HepG2 (cell line): ENCODE measurements at regions not wholly inside any gene's neighbourhood (a gene's known extent, or its start where the extent isn't known, plus 50 kb on each side); places are given as distances from the start of the nearest gene placed in this dataset.
"Not testable (repeated sequence)": the region's sequence is repeated elsewhere in the genome, so short reads cannot be mapped to it uniquely, and the experiment has no call there.

Experiments used
- CHD2 ChIP-seq: IDR thresholded peaks from 2 replicates; pipeline ENCODE4 v1.6.1; 2011; ENCODE audit warnings: low read depth, low read length, improper control_type of control experiment
- CTCF ChIP-seq: sonication (generic); formaldehyde crosslinking; IDR thresholded peaks from 2 replicates; pipeline ENCODE4 v1.5.0; 2020; ENCODE audit warnings: mild to moderate bottlenecking, missing genetic modification reagents, moderate library complexity
- FOXP1 ChIP-seq, 2 experiments: fragments of 450-650 bp in 1 of 2; IDR thresholded peaks; 2 replicates each; pipeline ENCODE4 v1.6.1; 2017 to 2018; ENCODE audit warnings: antibody characterized with exemption in 1 of 2
- PLSCR1 ChIP-seq: sonication (generic); formaldehyde crosslinking; IDR thresholded peaks from 2 replicates; pipeline ENCODE4 v1.5.0; 2020; ENCODE audit warnings: missing genetic modification reagents, mild to moderate bottlenecking, borderline replicate concordance
- TP53 ChIP-seq: sonication (generic); formaldehyde crosslinking; conservative IDR thresholded peaks from 2 replicates; pipeline ENCODE4 v1.4.0; 2020; ENCODE audit warnings: missing genetic modification reagents
- ZFP1 ChIP-seq: IDR thresholded peaks from 2 replicates; pipeline ENCODE4 v1.6.1; 2016
- ZNF251 ChIP-seq: sonication (generic); formaldehyde crosslinking; IDR thresholded peaks from 2 replicates; pipeline ENCODE4 v1.9.0; 2021; ENCODE audit warnings: mild to moderate bottlenecking, missing genetic modification reagents

GRCh38 chr13:22965858-22966239 is 214.9 kb upstream of the SGCG start:
- not testable (repeated sequence) for TF ChIP-seq CTCF (CRISPR knock-in tag); CHD2; ZFP1; PLSCR1 (CRISPR knock-in tag); TP53 (CRISPR knock-in tag); FOXP1 (IDR thresholded peaks at IDR 0.05); FOXP1 (CRISPR knock-in tag; IDR thresholded peaks at IDR 0.05); ZNF251 (CRISPR knock-in tag)
